IPS-NIHi7 (cell line): ENCODE measurements at regions not wholly inside any gene's neighbourhood (a gene's known extent, or its start where the extent isn't known, plus 50 kb on each side); places are given as distances from the start of the nearest gene placed in this dataset.

Experiments used
- DNase-seq: peaks from one replicate; pipeline ENCODE4 v3.0.0; 2012; ENCODE audit warnings: mixed read lengths; ENCODE audit errors: extremely low spot score

GRCh38 chr5:133713209-133713608 lies 100.9 kb upstream of the FSTL4 start:
- no peak for DNase-seq

GRCh38 chr5:133712562-133712961 lies 100.2 kb upstream of the FSTL4 start:
- DNase-seq, result no peak

GRCh38 chr5:133709209-133709725 lies 96.9 kb upstream of the FSTL4 start:
- no peak for DNase-seq

- peak; percentile 8 for DNase-seq
Measured at GRCh38 chr5:133708331-133708850, 96.0 kb upstream of the FSTL4 start.

- peak; percentile 9 for DNase-seq
Measured at GRCh38 chr5:133707629-133708028, 95.3 kb upstream of the FSTL4 start.

GRCh38 chr5:133706506-133707430 lies 94.4 kb upstream of the FSTL4 start:
- DNase-seq, result no peak

GRCh38 chr5:133705331-133705730 lies 93.0 kb upstream of the FSTL4 start:
- DNase-seq, result no peak

GRCh38 chr5:133704411-133704810 lies 92.1 kb upstream of the FSTL4 start:
- DNase-seq, result no peak

GRCh38 chr5:133703935-133704334 lies 91.6 kb upstream of the FSTL4 start:
- no peak for DNase-seq

GRCh38 chr5:133702791-133703770 lies 90.7 kb upstream of the FSTL4 start:
- no peak for DNase-seq

- DNase-seq, result no peak
Measured at GRCh38 chr5:133701871-133702270, 89.5 kb upstream of the FSTL4 start.

GRCh38 chr5:133700251-133700650 lies 87.9 kb upstream of the FSTL4 start:
- no peak for DNase-seq

GRCh38 chr5:133698646-133699526 lies 86.5 kb upstream of the FSTL4 start:
- no peak for DNase-seq

GRCh38 chr5:133698259-133698554 lies 85.9 kb upstream of the FSTL4 start:
- no peak for DNase-seq

GRCh38 chr5:133697536-133698258 lies 85.4 kb upstream of the FSTL4 start:
- no peak for DNase-seq

- no peak for DNase-seq
Measured at GRCh38 chr5:133696782-133697507, 84.6 kb upstream of the FSTL4 start.

- no peak for DNase-seq
Measured at GRCh38 chr5:133696006-133696584, 83.8 kb upstream of the FSTL4 start.

- no peak for DNase-seq
Measured at GRCh38 chr5:133694181-133694831, 82.0 kb upstream of the FSTL4 start.

GRCh38 chr5:133691448-133691847 lies 79.1 kb upstream of the FSTL4 start:
- no peak for DNase-seq
